ENCODE measurements at regions not wholly inside any gene's neighbourhood (a gene's known extent, or its start where the extent isn't known, plus 50 kb on each side); places are given as distances from the start of the nearest gene placed in this dataset.

DNA sequence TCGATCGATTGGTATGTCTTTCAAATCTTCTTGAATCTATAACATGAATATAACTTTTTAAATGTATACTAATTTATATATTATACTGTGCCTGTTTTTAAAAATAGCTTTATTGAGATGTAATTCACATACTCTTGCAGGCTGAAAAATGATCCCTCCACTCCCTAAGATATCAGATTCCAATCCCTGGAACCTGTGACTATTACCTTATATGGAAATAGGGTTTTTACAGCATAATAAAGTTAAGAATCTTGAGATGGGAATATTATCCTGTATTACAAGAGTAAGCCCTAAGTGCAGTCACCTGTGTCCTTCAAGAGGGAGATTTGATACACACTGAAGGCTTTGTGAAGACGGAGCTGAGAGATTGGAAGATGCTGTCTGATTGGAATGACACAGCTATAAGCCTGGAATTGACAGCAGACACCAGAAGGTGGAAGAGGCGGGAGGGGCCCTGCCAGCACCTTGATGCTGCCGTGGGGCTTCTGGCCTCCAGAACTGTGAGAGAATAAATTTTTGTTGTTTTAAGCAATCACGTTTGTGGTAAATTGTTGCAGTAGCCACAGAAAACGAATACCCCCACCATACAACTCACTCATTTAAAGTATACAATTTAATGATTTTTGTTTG, 161.3 kb downstream of the RMI1 start:
- no peak overlapping the region for H3K9ac ChIP-seq (ENCODE audit: low read depth, low read length)
- H2BK15ac ChIP-seq (ENCODE audit: low read depth, low read length): no peak overlapping the region
- H3K4ac ChIP-seq (ENCODE audit: low read depth, low read length): no peak overlapping the region
- peaks cover 5% of the 10 kb centered on the region for H3K4me1 ChIP-seq (ENCODE audit: control insufficient read depth, insufficient read depth, low read length)
- no peak overlapping the region for H3K23ac ChIP-seq (ENCODE audit: low read depth, low read length)
- no peaks in the 10 kb centered on the region for H3K9me1 ChIP-seq (ENCODE audit: insufficient read depth, low read length)
- no peaks in the 10 kb centered on the region for H4K20me1 ChIP-seq (ENCODE audit: insufficient read depth, low read length)
- H3K9me3 ChIP-seq (ENCODE audit: control insufficient read depth, insufficient read depth, low read length): peaks cover 5% of the 10 kb centered on the region
- H2BK5ac ChIP-seq (ENCODE audit: low read depth, low read length, poor library complexity, severe bottlenecking): no peak overlapping the region
- DNase-seq (no peak), ATAC-seq (ENCODE audit: low read depth) (no peak)
- H2BK120ac ChIP-seq (ENCODE audit: low read depth, low read length): no peak overlapping the region
- no peak overlapping the region for H3K27ac ChIP-seq (ENCODE audit: insufficient read depth, low read length)
- no peak overlapping the region for H2AK5ac ChIP-seq (ENCODE audit: low read depth, low read length)
- no peak overlapping the region for H3K4me2 ChIP-seq (ENCODE audit: low read depth, low read length)
- H4K91ac ChIP-seq (ENCODE audit: insufficient read depth, low read depth, low read length): no peak overlapping the region
- 67% methylated on average over 1 of the region's 7 CpGs; no CpG with 5 or more reads in 1 of the 2 experiments for WGBS, 2 experiments (ENCODE audit: extremely low coverage in 2 of 2, insufficient read length in 1 of 2)
- no peaks in the 10 kb centered on the region for H3K79me1 ChIP-seq (ENCODE audit: low read depth in 1 of 2, low read length in 2 of 2)
- H2AFZ ChIP-seq (replicated peaks; ENCODE audit: low read length, poor library complexity): no peak overlapping the region
- BruUV-seq (replicated peaks): no TSS peak
- in situ Hi-C loops (cut with MboI; ENCODE audit: low sequenced_read_pairs): no loop called here
- no peak overlapping the region for H2BK20ac ChIP-seq (ENCODE audit: low read depth, low read length)
- intact Hi-C loops (cut with micrococcal nuclease): no loop called here
- no peak overlapping the region for H3K56ac ChIP-seq (ENCODE audit: extremely low read depth, insufficient read depth, low read length)
- no peak overlapping the region for H3K14ac ChIP-seq (replicated peaks; ENCODE audit: low read depth, low read length)
- TF ChIP-seq NFE2L2 (IDR thresholded peaks at IDR 0.05; ENCODE audit: low read depth, low read length): no peak
- TF ChIP-seq, protein P1, sequence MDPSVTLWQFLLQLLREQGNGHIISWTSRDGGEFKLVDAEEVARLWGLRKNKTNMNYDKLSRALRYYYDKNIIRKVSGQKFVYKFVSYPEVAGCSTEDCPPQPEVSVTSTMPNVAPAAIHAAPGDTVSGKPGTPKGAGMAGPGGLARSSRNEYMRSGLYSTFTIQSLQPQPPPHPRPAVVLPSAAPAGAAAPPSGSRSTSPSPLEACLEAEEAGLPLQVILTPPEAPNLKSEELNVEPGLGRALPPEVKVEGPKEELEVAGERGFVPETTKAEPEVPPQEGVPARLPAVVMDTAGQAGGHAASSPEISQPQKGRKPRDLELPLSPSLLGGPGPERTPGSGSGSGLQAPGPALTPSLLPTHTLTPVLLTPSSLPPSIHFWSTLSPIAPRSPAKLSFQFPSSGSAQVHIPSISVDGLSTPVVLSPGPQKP (IDR thresholded peaks at IDR 0.05; ENCODE audit: borderline replicate concordance, low read depth, low read length): no peak
- TF ChIP-seq CEBPB (IDR thresholded peaks at IDR 0.05; ENCODE audit: low read depth, low read length): no peak
- TF ChIP-seq RCOR1 (IDR thresholded peaks at IDR 0.05; ENCODE audit: insufficient replicate concordance, low read length): no peak
- TF ChIP-seq MAFK (IDR thresholded peaks at IDR 0.05; ENCODE audit: low read depth, low read length): no peak
- TF ChIP-seq CHD1 (IDR thresholded peaks at IDR 0.05; ENCODE audit: low read depth, low read length): no peak
- TF ChIP-seq MXI1 (IDR thresholded peaks at IDR 0.05; ENCODE audit: borderline replicate concordance, low read depth, low read length): no peak
- H3K36me3 ChIP-seq (ENCODE audit: control insufficient read depth, insufficient read depth, low read length): no peaks in the 10 kb centered on the region
- ChIA-PET CTCF (interaction anchor here (1.0 kb wide), 1 partner anchor 32 kb away, joined by 3 read pairs; no protein-coding TSS in a partner anchor), POLR2A (ENCODE audit: unreplicated experiment) (no interaction called here)
- H4K8ac ChIP-seq (ENCODE audit: low read depth in 2 of 2, low read length in 2 of 2): no peak overlapping the region
- dilution Hi-C loops (cut with HindIII; ENCODE audit: low sequenced_read_pairs, unreplicated experiment): no loop called here
- H3K27me3 ChIP-seq (ENCODE audit: control insufficient read depth, insufficient read depth, low read length): peaks cover 50% of the 10 kb centered on the region
- H3K4me3 ChIP-seq (ENCODE audit: insufficient read depth, low read depth, low read length): no peak overlapping the region
- no peak overlapping the region for H3K18ac ChIP-seq (ENCODE audit: low read depth, low read length)
- H2AK9ac ChIP-seq (replicated peaks; ENCODE audit: low read depth, low read length, poor library complexity): no peak overlapping the region
- H4K5ac ChIP-seq (ENCODE audit: low read depth, low read length): no peak overlapping the region
